ENCODE measurements at regions not wholly inside any gene's neighbourhood (a gene's known extent, or its start where the extent isn't known, plus 50 kb on each side); places are given as distances from the start of the nearest gene placed in this dataset.

GRCh38 chr2:160984426-160985077, 175.7 kb upstream of the TANK start:
- TF ChIP-seq BACH2 (CRISPR knock-in tag; IDR thresholded peaks at IDR 0.05; ENCODE audit: borderline replicate concordance) (no peak), ZNF70 (CRISPR knock-in tag; IDR thresholded peaks at IDR 0.05) (no peak), ZFP30 (CRISPR knock-in tag; IDR thresholded peaks at IDR 0.05) (no peak), PPARA (CRISPR knock-in tag; IDR thresholded peaks at IDR 0.05; ENCODE audit: borderline replicate concordance) (no peak), CSDC2 (CRISPR knock-in tag; IDR thresholded peaks at IDR 0.05) (no peak), PATZ1 (CRISPR knock-in tag; IDR thresholded peaks at IDR 0.05; ENCODE audit: borderline replicate concordance) (no peak)
- TF ChIP-seq, protein P1, sequence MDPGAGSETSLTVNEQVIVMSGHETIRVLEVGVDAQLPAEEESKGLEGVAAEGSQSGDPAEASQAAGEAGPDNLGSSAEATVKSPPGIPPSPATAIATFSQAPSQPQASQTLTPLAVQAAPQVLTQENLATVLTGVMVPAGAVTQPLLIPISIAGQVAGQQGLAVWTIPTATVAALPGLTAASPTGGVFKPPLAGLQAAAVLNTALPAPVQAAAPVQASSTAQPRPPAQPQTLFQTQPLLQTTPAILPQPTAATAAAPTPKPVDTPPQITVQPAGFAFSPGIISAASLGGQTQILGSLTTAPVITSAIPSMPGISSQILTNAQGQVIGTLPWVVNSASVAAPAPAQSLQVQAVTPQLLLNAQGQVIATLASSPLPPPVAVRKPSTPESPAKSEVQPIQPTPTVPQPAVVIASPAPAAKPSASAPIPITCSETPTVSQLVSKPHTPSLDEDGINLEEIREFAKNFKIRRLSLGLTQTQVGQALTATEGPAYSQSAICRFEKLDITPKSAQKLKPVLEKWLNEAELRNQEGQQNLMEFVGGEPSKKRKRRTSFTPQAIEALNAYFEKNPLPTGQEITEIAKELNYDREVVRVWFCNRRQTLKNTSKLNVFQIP (CRISPR knock-in tag; IDR thresholded peaks at IDR 0.05; ENCODE audit: borderline replicate concordance, low read depth), result no peak

Measured in SK-N-SH treated with all-trans-retinoic acid at 6 μM for 48 hours (cell line).